Heart left ventricle (tissue), 13 donors: ENCODE measurements at regions not wholly inside any gene's neighbourhood (a gene's known extent, or its start where the extent isn't known, plus 50 kb on each side); places are given as distances from the start of the nearest gene placed in this dataset.

Experiments
- POLR2A ChIP-seq, 2 donors: fragments of 450-650 bp; IDR thresholded peaks; one replicate each; pipeline ENCODE4 v1.6.1; 2017; ENCODE audit warnings: antibody characterized with exemption in 2 of 2, mild to moderate bottlenecking in 2 of 2, moderate library complexity in 2 of 2
- TF ChIP-seq, protein P1 (sequence below), 12 donors: fragments of 200-600 bp; sonication (generic) in 4 of 12; IDR thresholded peaks; one replicate each; pipeline versions ENCODE4 v1.5.0 to v1.8.0; 2018 to 2022; ENCODE audit warnings: antibody characterized with exemption in 12 of 12, mild to moderate bottlenecking in 5 of 12
- donor health status: ischemic (EF 13 %, LVEDD 7.1; RV severe dilation, severe dysfunction).
- donor health status: DM: no; HTN: yes; CAD: no.
- donor health status: DM: no; HTN: no; CAD: no.
- donor health status: ischemic (EF 25% LVEDD 6.9; RV normal size, moderate dysfunction).
- donor health status: ischemic (EF 25% LVEDD 5.7; RV mildly dilated, moderate dysfunction).
- donor health status: ischemic (EF 35%, LVEDD 5.7; RV mildly dilated, moderate dysfunction).
- donor health status: nonischemic (EF 11% LVEDD 7.7; RV severe dilation, severe dysfunction).
- donor health status: DM: yes; HTN: yes; CAD: no.
- donor health status: PGD.
- donor health status: ischemic (EF 29% LVEDD 5.4; RV normal size, mild dysfunction).
- donor health status: nonischemic (EF 23%, LVEDD 6.1; RV moderate dilation, normal function).

DNA sequence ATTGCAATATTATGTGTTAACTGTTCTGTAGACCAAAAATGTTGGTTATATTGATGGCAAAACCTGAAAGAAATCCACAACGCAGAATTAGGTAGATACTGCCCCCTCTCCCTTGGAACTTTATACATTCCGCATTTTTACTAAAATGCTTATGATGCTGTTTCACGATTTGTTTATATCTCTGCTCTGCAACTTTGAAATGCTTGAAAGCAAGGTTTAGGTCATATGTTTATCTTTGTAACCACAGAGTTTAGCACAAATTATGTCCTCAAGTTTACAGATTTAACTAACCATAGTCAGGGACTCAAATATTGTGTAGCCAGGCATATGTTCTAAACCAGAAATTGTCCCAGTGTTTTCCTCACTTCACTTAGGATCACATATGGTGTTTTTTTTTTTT lies 66.1 kb upstream of the H2AZ1 start:
- TF ChIP-seq, protein P1, sequence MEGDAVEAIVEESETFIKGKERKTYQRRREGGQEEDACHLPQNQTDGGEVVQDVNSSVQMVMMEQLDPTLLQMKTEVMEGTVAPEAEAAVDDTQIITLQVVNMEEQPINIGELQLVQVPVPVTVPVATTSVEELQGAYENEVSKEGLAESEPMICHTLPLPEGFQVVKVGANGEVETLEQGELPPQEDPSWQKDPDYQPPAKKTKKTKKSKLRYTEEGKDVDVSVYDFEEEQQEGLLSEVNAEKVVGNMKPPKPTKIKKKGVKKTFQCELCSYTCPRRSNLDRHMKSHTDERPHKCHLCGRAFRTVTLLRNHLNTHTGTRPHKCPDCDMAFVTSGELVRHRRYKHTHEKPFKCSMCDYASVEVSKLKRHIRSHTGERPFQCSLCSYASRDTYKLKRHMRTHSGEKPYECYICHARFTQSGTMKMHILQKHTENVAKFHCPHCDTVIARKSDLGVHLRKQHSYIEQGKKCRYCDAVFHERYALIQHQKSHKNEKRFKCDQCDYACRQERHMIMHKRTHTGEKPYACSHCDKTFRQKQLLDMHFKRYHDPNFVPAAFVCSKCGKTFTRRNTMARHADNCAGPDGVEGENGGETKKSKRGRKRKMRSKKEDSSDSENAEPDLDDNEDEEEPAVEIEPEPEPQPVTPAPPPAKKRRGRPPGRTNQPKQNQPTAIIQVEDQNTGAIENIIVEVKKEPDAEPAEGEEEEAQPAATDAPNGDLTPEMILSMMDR (IDR thresholded peaks at IDR 0.05): no peak
- no peak for TF ChIP-seq POLR2A (IDR thresholded peaks at IDR 0.05)
